ENCODE measurements at regions not wholly inside any gene's neighbourhood (a gene's known extent, or its start where the extent isn't known, plus 50 kb on each side); places are given as distances from the start of the nearest gene placed in this dataset.
"Not testable (repeated sequence)": the region's sequence is repeated elsewhere in the genome, so short reads cannot be mapped to it uniquely, and the experiment has no call there.

- peak; percentile 4 for DNase-seq
- POLR2A ChIA-PET: no interaction called here
- CTCF ChIA-PET: no interaction called here
- no peaks in the 10 kb centered on the region for H3K36me3 Mint-ChIP-seq (ENCODE audit: low read depth)
- H3K9me3 Mint-ChIP-seq: peaks cover 10% of the 10 kb centered on the region
- peaks cover 16% of the 10 kb centered on the region for H3K4me1 Mint-ChIP-seq
- H3K4me3 Mint-ChIP-seq: no peak overlapping the region
- H3K27ac Mint-ChIP-seq: no peak overlapping the region
- peaks cover 10% of the 10 kb centered on the region for H3K27me3 Mint-ChIP-seq
Measured at GRCh38 chr17:83186751-83187421, 107.5 kb downstream of the METRNL start.

- no peak for DNase-seq
- Mint-ChIP-seq H3K9me3 (peaks cover 10% of the 10 kb centered on the region), H3K4me3 (no peak overlapping the region), H3K27ac (no peak overlapping the region), H3K27me3 (peaks cover 10% of the 10 kb centered on the region), H3K36me3 (ENCODE audit: low read depth) (no peaks in the 10 kb centered on the region), H3K4me1 (peaks cover 16% of the 10 kb centered on the region)
- CTCF ChIA-PET: no interaction called here
- POLR2A ChIA-PET: no interaction called here
Measured at GRCh38 chr17:83187782-83188311, 108.4 kb downstream of the METRNL start.

GRCh38 chr17:83189044-83190003 is 109.9 kb downstream of the METRNL start:
- Mint-ChIP-seq H3K36me3 (ENCODE audit: low read depth) (no peaks in the 10 kb centered on the region), H3K9me3 (peaks cover 10% of the 10 kb centered on the region), H3K4me3 (no peak overlapping the region), H3K27ac (no peak overlapping the region), H3K4me1 (peaks cover 24% of the 10 kb centered on the region), H3K27me3 (peaks cover 7% of the 10 kb centered on the region)
- ChIA-PET CTCF (no interaction called here), POLR2A (no interaction called here)
- DNase-seq: peak; percentile 8

- DNase-seq: peak; percentile 5
- ChIA-PET CTCF (interaction anchor here (0.6 kb wide), 1 partner anchor 11 kb away, joined by 3 read pairs; no protein-coding TSS in a partner anchor), POLR2A (no interaction called here)
- peaks cover 10% of the 10 kb centered on the region for H3K9me3 Mint-ChIP-seq
- peaks cover 4% of the 10 kb centered on the region for H3K27me3 Mint-ChIP-seq
- no peak overlapping the region for H3K4me3 Mint-ChIP-seq
- no peaks in the 10 kb centered on the region for H3K36me3 Mint-ChIP-seq (ENCODE audit: low read depth)
- H3K27ac Mint-ChIP-seq: no peak overlapping the region
- peaks cover 27% of the 10 kb centered on the region for H3K4me1 Mint-ChIP-seq
Measured at GRCh38 chr17:83190004-83190385, 110.6 kb downstream of the METRNL start.

- no peak overlapping the region for H3K4me3 Mint-ChIP-seq
- DNase-seq: peak; percentile 9
- no peaks in the 10 kb centered on the region for H3K36me3 Mint-ChIP-seq (ENCODE audit: low read depth)
- ChIA-PET POLR2A (no interaction called here), CTCF (interaction anchor here (0.6 kb wide), 1 partner anchor 11 kb away, joined by 3 read pairs; no protein-coding TSS in a partner anchor)
- H3K27me3 Mint-ChIP-seq: peaks cover 3% of the 10 kb centered on the region
- H3K9me3 Mint-ChIP-seq: peaks cover 10% of the 10 kb centered on the region
- no peak overlapping the region for H3K27ac Mint-ChIP-seq
- peaks cover 30% of the 10 kb centered on the region for H3K4me1 Mint-ChIP-seq
Measured at GRCh38 chr17:83190601-83191387, 111.4 kb downstream of the METRNL start.

- H3K4me1 Mint-ChIP-seq: peaks cover 31% of the 10 kb centered on the region
- POLR2A ChIA-PET: no interaction called here
- H3K9me3 Mint-ChIP-seq: peaks cover 10% of the 10 kb centered on the region
- DNase-seq: peak; percentile 11
- peaks cover 3% of the 10 kb centered on the region for H3K27me3 Mint-ChIP-seq
- no peak overlapping the region for H3K27ac Mint-ChIP-seq
- no peaks in the 10 kb centered on the region for H3K36me3 Mint-ChIP-seq (ENCODE audit: low read depth)
- no peak overlapping the region for H3K4me3 Mint-ChIP-seq
- CTCF ChIA-PET: no interaction called here
Measured at GRCh38 chr17:83191388-83192160, 112.2 kb downstream of the METRNL start.

GRCh38 chr17:83192161-83192788 is 112.9 kb downstream of the METRNL start:
- Mint-ChIP-seq H3K4me3 (no peak overlapping the region), H3K27me3 (peaks cover 3% of the 10 kb centered on the region), H3K27ac (no peak overlapping the region), H3K36me3 (ENCODE audit: low read depth) (no peaks in the 10 kb centered on the region), H3K9me3 (peaks cover 10% of the 10 kb centered on the region), H3K4me1 (peaks cover 34% of the 10 kb centered on the region)
- peak; percentile 17 for DNase-seq
- ChIA-PET POLR2A (no interaction called here), CTCF (no interaction called here)

- CTCF ChIA-PET; H3K27me3 Mint-ChIP-seq; H3K36me3 Mint-ChIP-seq (ENCODE audit: low read depth); POLR2A ChIA-PET; H3K4me3 Mint-ChIP-seq; H3K27ac Mint-ChIP-seq; H3K9me3 Mint-ChIP-seq: not testable (repeated sequence)
- peak; percentile 24 for DNase-seq
- peaks cover 34% of the 10 kb centered on the region for H3K4me1 Mint-ChIP-seq
Measured at GRCh38 chr17:83192789-83193335, 113.5 kb downstream of the METRNL start.

GRCh38 chr17:83193336-83194185 is 114.2 kb downstream of the METRNL start:
- peaks cover 35% of the 10 kb centered on the region for H3K4me1 Mint-ChIP-seq

GRCh38 chr17:83194186-83194561 is 114.8 kb downstream of the METRNL start:
- Mint-ChIP-seq H3K36me3 (ENCODE audit: low read depth) (no peaks in the 10 kb centered on the region), H3K4me1 (peaks cover 41% of the 10 kb centered on the region), H3K9me3 (no peaks in the 10 kb centered on the region), H3K27ac (no peak overlapping the region), H3K4me3 (no peak overlapping the region), H3K27me3 (peaks cover 1% of the 10 kb centered on the region)
- ChIA-PET POLR2A (no interaction called here), CTCF (no interaction called here)
- DNase-seq: no peak

More at GRCh38 chr17:83193336-83194185, 114.2 kb downstream of the METRNL start:
- no peak for DNase-seq
- ChIA-PET CTCF (no interaction called here), POLR2A (no interaction called here)
- Mint-ChIP-seq H3K27ac (no peak overlapping the region), H3K36me3 (ENCODE audit: low read depth) (no peaks in the 10 kb centered on the region), H3K4me3 (no peak overlapping the region), H3K9me3 (peaks cover 2% of the 10 kb centered on the region), H3K27me3 (peaks cover 3% of the 10 kb centered on the region)

- DNase-seq: no peak
- CTCF ChIA-PET: no interaction called here
Measured at GRCh38 chr17:83194761-83195329, 115.4 kb downstream of the METRNL start.

More at GRCh38 chr17:83194761-83195329, 115.4 kb downstream of the METRNL start:
- H3K27ac Mint-ChIP-seq: no peak overlapping the region
- POLR2A ChIA-PET: no interaction called here
- no peaks in the 10 kb centered on the region for H3K36me3 Mint-ChIP-seq (ENCODE audit: low read depth)
- H3K9me3 Mint-ChIP-seq: no peaks in the 10 kb centered on the region
- no peak overlapping the region for H3K4me3 Mint-ChIP-seq
- H3K4me1 Mint-ChIP-seq: peaks cover 48% of the 10 kb centered on the region
- H3K27me3 Mint-ChIP-seq: peaks cover 1% of the 10 kb centered on the region

Measured in activated CD4-positive, alpha-beta memory T cell treated with anti-CD3 and anti-CD28 coated beads, Interleukin-2, amount 10 ng/mL, durations not matched to agents 7 days and 5 days (primary cell).